Astrocyte (in vitro differentiated cells and primary cell): ENCODE measurements at regions not wholly inside any gene's neighbourhood (a gene's known extent, or its start where the extent isn't known, plus 50 kb on each side); places are given as distances from the start of the nearest gene placed in this dataset.

Experiments
- DNase-seq: peaks from one replicate; pipeline ENCODE4 v3.0.0-alpha.2; 2010; ENCODE audit warnings: low read depth
- FAIRE-seq: peaks from 2 replicates; lab custom pipeline; 2011; peaks lifted over from hg19 to GRCh38; lab: Jason Lieb, UNC
- H2AFZ ChIP-seq: 2 replicates; pipeline ENCODE4 v1.6.0; 2012; ENCODE audit warnings: low read depth, low read length, inconsistent platforms
- H3K27ac ChIP-seq: 2 replicates; pipeline ENCODE4 v1.5.1; 2011; ENCODE audit warnings: low read depth, low read length, inconsistent platforms
- H3K27me3 ChIP-seq: 2 replicates; pipeline ENCODE4 v1.6.0; 2011; ENCODE audit warnings: low read length, inconsistent platforms; ENCODE audit not compliant: insufficient read depth
- H3K36me3 ChIP-seq: 2 replicates; pipeline ENCODE4 v1.5.1; 2011; ENCODE audit warnings: low read length, inconsistent platforms; ENCODE audit not compliant: insufficient read depth
- H3K4me1 ChIP-seq: 2 replicates; pipeline ENCODE4 v1.5.1; 2011; ENCODE audit warnings: low read length, inconsistent platforms; ENCODE audit not compliant: insufficient read depth
- H3K4me2 ChIP-seq: 2 replicates; pipeline ENCODE4 v1.6.0; 2012; ENCODE audit warnings: low read length, inconsistent platforms
- H3K4me3 ChIP-seq: 2 replicates; pipeline ENCODE4 v1.5.1; 2011; ENCODE audit warnings: low read depth, mild to moderate bottlenecking, low read length, inconsistent platforms; ENCODE audit not compliant: insufficient read depth
- H3K79me2 ChIP-seq: 2 replicates; pipeline ENCODE4 v1.6.0; 2012; ENCODE audit warnings: mild to moderate bottlenecking, low read length, inconsistent platforms; ENCODE audit not compliant: insufficient read depth
- H3K9ac ChIP-seq: 2 replicates; pipeline ENCODE4 v1.6.0; 2012; ENCODE audit warnings: mild to moderate bottlenecking, low read length, inconsistent platforms
- H3K9me3 ChIP-seq: 2 replicates; pipeline ENCODE4 v1.5.1; 2012; ENCODE audit warnings: low read depth, mild to moderate bottlenecking, low read length, inconsistent platforms; ENCODE audit not compliant: insufficient read depth
- H4K20me1 ChIP-seq: 2 replicates; pipeline ENCODE4 v1.6.0; 2012; ENCODE audit warnings: low read length, inconsistent platforms; ENCODE audit not compliant: insufficient read depth
- H3K27ac Mint-ChIP-seq: one replicate; pipeline ENCODE4 v1.8.0; 2021; ENCODE audit warnings: mild to moderate bottlenecking, mixed read lengths; ENCODE audit not compliant: unreplicated experiment
- H3K27me3 Mint-ChIP-seq: one replicate; pipeline ENCODE4 v1.8.0; 2021; ENCODE audit warnings: low read depth, mixed read lengths; ENCODE audit not compliant: unreplicated experiment
- H3K36me3 Mint-ChIP-seq: one replicate; pipeline ENCODE4 v1.8.0; 2021; ENCODE audit warnings: low read depth, mixed read lengths; ENCODE audit not compliant: unreplicated experiment
- H3K4me1 Mint-ChIP-seq: one replicate; pipeline ENCODE4 v1.8.0; 2021; ENCODE audit warnings: low read depth, mixed read lengths; ENCODE audit not compliant: unreplicated experiment
- H3K4me3 Mint-ChIP-seq: one replicate; pipeline ENCODE4 v1.8.0; 2021; ENCODE audit warnings: mild to moderate bottlenecking, moderate library complexity, mixed read lengths; ENCODE audit not compliant: unreplicated experiment
- H3K9me3 Mint-ChIP-seq: one replicate; pipeline ENCODE4 v1.8.0; 2021; ENCODE audit warnings: mild to moderate bottlenecking, mixed read lengths; ENCODE audit not compliant: unreplicated experiment
- EZH2 ChIP-seq: IDR thresholded peaks from 2 replicates; pipeline ENCODE4 v1.6.1; 2012; ENCODE audit warnings: mild to moderate bottlenecking, low read length, inconsistent platforms; ENCODE audit not compliant: insufficient read depth
- TF ChIP-seq, protein P1 (sequence below): IDR thresholded peaks from 2 replicates; pipeline ENCODE4 v1.5.1; 2011; ENCODE audit warnings: low read depth, mild to moderate bottlenecking, inconsistent platforms, low read length, moderate library complexity; ENCODE audit not compliant: insufficient read depth

DNA sequence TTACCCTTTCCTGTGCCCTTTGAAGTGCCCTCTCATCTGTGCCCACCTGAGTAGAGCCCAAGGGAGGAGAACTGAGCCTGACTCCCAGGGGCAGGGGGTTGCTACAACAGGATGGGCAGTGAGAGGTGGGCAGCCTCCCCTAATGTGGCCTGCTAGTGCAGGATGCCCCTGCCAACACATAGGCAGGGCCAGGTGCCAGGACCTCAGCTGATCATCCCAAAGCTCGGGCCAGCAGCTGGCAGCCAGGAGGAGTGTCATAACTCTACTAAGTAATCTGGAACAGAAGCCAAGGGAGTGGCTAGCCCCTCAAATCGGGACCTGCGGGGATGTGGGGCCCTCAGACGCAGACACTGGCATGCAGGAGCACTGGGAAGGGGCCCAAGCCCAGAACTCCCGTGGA is 208.8 kb upstream of the RAB4A start:
- H3K4me1 Mint-ChIP-seq = peaks cover 10% of the 10 kb centered on the region
- Histone ChIP-seq H3K79me2 (no peaks in the 10 kb centered on the region), H3K27me3 (peaks cover 3% of the 10 kb centered on the region), H2AFZ (no peak overlapping the region), H3K4me1 (no peaks in the 10 kb centered on the region), H3K4me3 (no peak overlapping the region), H3K36me3 (no peaks in the 10 kb centered on the region), H4K20me1 (no peaks in the 10 kb centered on the region), H3K9me3 (no peaks in the 10 kb centered on the region), H3K4me2 (no peak overlapping the region), H3K27ac (no peak overlapping the region), H3K9ac (no peak overlapping the region)
- no peak overlapping the region for H3K27ac Mint-ChIP-seq
- TF ChIP-seq EZH2 = no peak
- TF ChIP-seq, protein P1, sequence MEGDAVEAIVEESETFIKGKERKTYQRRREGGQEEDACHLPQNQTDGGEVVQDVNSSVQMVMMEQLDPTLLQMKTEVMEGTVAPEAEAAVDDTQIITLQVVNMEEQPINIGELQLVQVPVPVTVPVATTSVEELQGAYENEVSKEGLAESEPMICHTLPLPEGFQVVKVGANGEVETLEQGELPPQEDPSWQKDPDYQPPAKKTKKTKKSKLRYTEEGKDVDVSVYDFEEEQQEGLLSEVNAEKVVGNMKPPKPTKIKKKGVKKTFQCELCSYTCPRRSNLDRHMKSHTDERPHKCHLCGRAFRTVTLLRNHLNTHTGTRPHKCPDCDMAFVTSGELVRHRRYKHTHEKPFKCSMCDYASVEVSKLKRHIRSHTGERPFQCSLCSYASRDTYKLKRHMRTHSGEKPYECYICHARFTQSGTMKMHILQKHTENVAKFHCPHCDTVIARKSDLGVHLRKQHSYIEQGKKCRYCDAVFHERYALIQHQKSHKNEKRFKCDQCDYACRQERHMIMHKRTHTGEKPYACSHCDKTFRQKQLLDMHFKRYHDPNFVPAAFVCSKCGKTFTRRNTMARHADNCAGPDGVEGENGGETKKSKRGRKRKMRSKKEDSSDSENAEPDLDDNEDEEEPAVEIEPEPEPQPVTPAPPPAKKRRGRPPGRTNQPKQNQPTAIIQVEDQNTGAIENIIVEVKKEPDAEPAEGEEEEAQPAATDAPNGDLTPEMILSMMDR = no peak
- no peaks in the 10 kb centered on the region for H3K36me3 Mint-ChIP-seq
- DNase-seq = no peak
- no peak for FAIRE-seq
- no peak overlapping the region for H3K4me3 Mint-ChIP-seq
- peaks cover 33% of the 10 kb centered on the region for H3K27me3 Mint-ChIP-seq
- H3K9me3 Mint-ChIP-seq = peaks cover 5% of the 10 kb centered on the region

DNA sequence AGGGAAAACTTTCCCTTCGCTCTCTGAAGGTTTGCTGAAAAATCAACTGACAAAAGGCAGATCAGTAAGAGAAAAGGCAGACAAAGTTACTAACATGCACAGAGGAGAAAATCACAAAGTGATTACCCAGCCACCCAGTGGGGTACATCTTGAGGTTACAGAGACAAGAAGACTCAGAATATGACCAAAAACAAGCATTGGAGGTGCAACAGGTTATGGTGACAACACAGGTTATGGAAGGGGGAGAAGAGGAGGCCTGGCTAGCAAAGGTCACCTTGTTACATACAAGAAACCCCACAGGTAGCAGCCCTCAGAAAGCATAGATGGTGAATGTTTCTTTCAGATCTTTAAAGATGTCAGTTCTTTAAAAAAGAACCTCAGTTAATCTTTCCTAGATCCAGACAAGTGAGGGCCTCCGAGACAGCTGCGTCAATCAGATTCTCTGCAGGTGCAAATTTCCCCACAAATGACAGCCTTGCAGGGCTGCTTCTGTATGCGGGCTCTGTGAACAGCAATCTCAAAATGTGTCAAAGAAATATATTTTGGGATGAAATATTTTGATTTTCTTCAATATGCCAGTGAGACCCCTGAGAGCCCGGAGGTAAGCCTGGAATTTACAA is 207.6 kb upstream of the RAB4A start:
- H3K4me1 ChIP-seq = no peaks in the 10 kb centered on the region
- no peak for DNase-seq
- Mint-ChIP-seq H3K9me3 (peaks cover 5% of the 10 kb centered on the region), H3K4me1 (peaks cover 10% of the 10 kb centered on the region), H3K36me3 (no peaks in the 10 kb centered on the region), H3K27ac (no peak overlapping the region), H3K27me3 (peaks cover 41% of the 10 kb centered on the region), H3K4me3 (no peak overlapping the region)
- H3K4me3 ChIP-seq = no peak overlapping the region
- H3K36me3 ChIP-seq = no peaks in the 10 kb centered on the region
- H4K20me1 ChIP-seq = no peaks in the 10 kb centered on the region
- FAIRE-seq = no peak
- H3K27ac ChIP-seq = no peak overlapping the region
- no peaks in the 10 kb centered on the region for H3K79me2 ChIP-seq
- TF ChIP-seq, protein P1 = no peak
- no peak for TF ChIP-seq EZH2
- no peak overlapping the region for H3K9ac ChIP-seq
- H2AFZ ChIP-seq = no peak overlapping the region
- H3K4me2 ChIP-seq = no peak overlapping the region
- peaks cover 7% of the 10 kb centered on the region for H3K27me3 ChIP-seq
- H3K9me3 ChIP-seq = no peaks in the 10 kb centered on the region

DNA sequence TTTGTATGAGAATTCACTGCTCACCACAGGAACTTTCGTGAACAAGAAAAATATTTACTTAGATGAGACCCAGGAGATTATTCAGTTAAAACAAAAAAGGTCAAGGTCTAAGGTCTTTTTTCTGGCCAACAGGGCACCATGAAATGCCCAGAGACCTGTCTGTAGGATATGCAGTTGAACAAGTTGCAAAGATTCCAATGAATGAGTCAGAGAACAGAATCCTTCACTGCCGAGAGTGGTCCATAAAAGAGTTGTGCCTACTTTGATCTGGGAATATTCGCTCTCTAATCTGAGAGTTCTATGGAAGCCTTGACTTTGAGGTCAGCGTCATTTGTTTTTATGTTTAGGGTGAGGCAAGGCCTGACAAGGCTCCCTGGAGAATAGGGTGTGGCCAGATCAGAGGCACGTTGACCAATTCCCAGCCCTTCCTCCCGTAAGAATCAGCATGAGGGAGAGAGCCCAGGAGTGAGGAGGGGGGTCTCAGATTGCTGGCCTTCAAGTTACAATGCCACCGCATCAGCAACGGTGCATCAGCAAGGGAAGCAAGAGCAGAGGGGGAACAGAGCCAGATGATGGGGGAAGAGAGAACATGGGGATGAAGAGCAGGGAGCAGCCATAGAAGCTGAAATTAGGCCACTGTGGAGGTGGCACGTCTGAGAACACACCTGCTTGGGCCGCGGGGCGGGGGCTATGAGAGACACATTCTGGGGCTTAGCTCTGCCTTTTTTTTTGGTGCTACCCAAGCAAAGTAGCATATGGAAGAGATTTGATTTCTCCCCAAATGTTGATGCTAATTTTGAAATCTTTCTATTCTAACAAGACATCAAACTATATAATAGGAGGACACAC is 206.4 kb upstream of the RAB4A start:
- Histone ChIP-seq H3K4me3 (no peak overlapping the region), H3K4me1 (no peaks in the 10 kb centered on the region), H3K27me3 (peaks cover 4% of the 10 kb centered on the region), H3K9me3 (no peaks in the 10 kb centered on the region), H3K4me2 (no peak overlapping the region), H3K9ac (no peak overlapping the region), H3K79me2 (no peaks in the 10 kb centered on the region), H4K20me1 (no peaks in the 10 kb centered on the region), H2AFZ (no peak overlapping the region), H3K36me3 (no peaks in the 10 kb centered on the region), H3K27ac (no peak overlapping the region)
- peaks cover 8% of the 10 kb centered on the region for H3K4me1 Mint-ChIP-seq
- FAIRE-seq = no peak
- peaks cover 5% of the 10 kb centered on the region for H3K9me3 Mint-ChIP-seq
- H3K4me3 Mint-ChIP-seq = no peak overlapping the region
- TF ChIP-seq EZH2 = no peak
- TF ChIP-seq, protein P1 = no peak
- H3K36me3 Mint-ChIP-seq = no peaks in the 10 kb centered on the region
- peaks cover 41% of the 10 kb centered on the region for H3K27me3 Mint-ChIP-seq
- no peak for DNase-seq
- H3K27ac Mint-ChIP-seq = no peak overlapping the region
